GM18517 (cell line): ENCODE measurements at regions not wholly inside any gene's neighbourhood (a gene's known extent, or its start where the extent isn't known, plus 50 kb on each side); places are given as distances from the start of the nearest gene placed in this dataset.

Experiments
- ATAC-seq: cut with Tn5 transposase; IDR thresholded peaks from one replicate; pipeline ENCODE4 v1.9.1; 2021; ENCODE audit warnings: mild to moderate bottlenecking, moderate library complexity; ENCODE audit not compliant: unreplicated experiment

DNA sequence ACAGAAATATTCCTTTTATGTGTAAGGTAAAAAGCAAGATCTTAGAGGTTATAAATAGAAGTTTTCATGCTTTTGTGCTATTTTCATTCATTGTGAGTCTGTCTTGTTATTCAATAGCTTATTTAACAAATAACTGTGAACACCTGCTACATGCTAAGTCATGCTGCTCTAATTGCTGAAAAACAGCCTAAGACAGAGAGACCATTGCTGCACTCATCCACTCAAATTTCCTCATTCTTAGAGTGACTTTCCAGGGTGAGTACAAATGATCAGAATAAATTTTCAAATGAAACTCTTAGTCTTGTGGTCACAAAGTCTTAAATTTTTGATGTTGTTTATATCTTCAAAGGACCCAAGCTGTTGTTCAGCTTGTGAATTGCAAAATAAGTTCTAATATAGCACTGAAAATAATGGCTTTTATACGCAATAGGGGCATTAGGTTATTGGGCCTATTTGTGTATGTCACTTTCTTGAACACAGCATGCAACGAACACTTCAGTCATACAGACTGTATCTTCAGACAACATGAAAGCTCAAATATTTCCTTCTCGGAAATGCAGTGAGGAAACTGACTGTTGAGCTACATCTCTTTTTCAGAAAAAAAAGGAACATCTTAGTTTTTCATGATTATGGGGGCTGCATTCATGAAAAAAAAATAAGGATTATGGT is 247.9 kb upstream of the PCDH15 start:
- no peak for ATAC-seq

DNA sequence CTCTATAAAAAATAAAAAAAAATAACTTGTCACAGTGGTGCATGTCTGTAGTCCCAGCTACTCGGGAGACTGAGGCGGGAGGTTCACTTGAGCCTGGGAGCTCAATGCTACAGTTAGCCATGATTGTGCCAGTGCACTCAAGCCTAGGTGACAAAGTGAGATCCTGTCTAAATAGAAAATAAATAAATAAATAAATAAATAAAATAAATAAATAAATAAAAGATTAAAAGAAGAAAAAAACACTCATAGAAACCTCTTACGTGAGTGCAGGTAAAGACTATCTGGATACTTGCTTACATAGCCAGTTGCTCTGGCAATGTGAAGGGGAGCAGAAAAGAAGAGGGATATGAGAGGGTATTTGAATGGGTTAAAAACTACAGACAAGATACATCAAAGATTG is 242.5 kb upstream of the PCDH15 start:
- no peak for ATAC-seq

DNA sequence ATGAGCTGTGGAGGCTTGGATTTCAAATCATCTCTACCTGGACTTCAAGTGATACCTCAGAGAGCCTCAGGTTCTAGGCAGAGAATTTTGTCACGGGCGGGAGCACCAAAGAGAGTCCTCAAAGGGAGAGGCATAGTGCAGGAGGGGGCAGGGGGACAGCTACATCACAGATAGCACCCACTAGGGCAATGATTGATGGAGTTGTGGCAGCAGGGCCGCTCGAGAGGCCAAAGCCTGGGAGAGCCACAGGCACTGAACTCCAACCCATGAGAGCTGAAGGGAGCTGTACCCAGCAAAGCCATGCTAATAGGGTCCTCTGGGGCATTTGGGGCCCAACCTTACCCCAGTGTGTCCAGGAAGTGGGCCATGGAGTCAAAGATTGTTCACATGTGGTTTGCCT is 232.0 kb upstream of the PCDH15 start:
- ATAC-seq = no peak

DNA sequence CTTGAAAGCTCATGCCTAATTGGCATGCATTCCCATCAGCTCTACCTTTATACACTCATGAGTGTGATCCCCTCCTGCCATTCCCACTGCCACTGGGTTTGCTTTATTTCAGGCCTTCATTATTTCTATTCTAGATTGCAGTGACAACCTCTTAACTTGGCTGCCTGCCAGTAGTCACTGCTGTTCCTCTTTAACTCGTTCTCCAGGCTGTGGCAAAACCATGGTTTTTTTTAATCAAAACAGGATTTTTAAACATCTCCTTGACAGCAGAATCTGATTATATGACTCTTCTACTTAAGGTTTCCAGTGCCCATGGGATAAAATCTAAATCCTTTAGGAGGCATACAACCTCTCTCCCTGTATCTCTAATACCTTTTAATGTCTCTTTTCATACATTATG is 223.7 kb upstream of the PCDH15 start:
- ATAC-seq = no peak

DNA sequence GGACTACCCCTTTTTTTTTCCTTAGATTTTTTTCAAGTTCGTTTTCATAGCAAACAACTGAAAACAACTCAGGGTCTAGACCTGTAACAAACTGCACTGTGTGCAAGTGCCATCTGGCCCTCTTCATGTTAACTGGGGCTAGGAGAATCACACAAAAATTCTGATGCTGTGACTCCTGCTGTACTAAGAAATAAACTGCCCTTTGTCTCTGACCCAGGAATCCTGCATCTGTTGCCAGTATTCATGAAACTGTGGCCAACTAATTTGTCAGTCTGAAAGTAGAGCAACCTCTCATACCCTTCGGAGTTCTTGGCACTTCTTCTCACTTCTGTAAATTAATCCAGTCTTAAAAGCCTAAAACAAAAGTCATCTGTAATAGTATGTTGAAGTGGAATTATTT is 218.4 kb upstream of the PCDH15 start:
- no peak for ATAC-seq

DNA sequence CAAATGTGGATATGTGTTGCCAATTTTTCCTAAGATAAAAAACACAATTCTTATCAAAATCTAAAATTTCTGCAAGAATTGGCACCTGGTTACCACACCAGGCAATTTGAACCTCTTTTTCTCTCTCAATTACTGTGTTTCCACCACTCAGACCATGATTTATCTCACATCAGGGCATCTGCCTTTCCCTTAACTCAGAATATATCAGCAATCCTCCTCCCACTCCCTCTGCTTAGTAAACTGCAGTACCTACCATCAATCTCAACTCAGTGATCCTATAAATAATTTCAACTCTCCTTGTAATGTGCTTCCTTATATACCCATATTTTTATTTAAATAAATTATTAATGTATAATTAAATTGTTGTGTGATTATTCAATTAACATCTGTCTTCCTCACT is 212.3 kb upstream of the PCDH15 start:
- no peak for ATAC-seq

DNA sequence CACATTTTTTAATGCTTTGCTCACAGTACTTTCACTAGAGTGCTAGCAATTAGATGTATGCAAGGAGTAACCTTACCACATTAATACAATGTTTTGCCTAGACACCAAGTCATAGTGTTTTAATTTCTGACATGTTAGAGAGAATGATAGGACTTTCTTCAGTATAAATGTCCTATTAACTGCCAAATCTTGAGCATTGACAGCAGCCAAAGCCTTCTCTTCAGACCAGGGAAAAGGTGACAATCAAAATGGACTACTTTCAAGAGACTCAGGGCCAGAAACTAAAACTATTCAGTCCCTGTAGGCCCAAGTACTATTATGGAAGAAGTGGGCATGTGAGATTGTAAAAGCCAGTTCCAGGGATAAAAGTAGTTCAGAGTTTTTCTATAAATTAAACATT is 201.4 kb upstream of the PCDH15 start:
- no peak for ATAC-seq

DNA sequence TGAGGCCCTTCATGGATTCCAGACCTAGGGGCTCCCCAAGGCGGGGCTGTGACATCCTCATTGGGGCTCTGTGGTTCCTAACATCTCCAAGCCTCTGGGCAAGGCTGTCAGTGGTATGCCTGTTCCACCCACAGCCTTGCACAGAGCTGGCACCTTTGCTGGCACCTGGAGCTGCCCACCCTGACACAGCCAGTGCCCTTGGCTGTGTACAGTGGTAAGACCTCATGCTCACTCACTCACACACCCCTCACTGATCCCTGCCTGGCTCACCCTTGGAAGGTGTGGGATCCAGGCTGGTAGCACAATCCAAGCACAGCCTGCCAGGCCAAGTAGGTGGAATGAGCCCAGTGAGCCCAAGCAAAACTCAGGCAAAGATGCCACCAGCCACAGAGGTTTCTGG is 200.4 kb upstream of the PCDH15 start:
- no peak for ATAC-seq

DNA sequence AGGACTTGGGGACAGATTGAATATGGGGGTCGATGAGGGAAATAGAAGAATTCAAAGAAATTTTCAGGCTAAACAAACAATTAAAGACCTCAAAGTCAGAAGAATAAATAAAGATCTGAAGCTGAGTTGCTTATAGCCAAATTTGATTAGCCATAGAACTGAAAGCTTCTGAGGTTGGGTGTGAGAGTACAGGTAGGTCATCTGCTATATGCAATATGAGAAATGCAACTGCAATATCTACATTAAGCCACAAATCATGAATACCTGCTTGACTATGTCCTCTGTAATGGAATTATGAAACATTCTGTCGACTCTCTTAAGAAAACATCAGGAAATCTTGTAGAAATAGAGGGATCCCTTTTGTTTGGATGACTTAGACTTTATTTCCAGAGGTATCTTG is 192.1 kb upstream of the PCDH15 start:
- no peak for ATAC-seq

DNA sequence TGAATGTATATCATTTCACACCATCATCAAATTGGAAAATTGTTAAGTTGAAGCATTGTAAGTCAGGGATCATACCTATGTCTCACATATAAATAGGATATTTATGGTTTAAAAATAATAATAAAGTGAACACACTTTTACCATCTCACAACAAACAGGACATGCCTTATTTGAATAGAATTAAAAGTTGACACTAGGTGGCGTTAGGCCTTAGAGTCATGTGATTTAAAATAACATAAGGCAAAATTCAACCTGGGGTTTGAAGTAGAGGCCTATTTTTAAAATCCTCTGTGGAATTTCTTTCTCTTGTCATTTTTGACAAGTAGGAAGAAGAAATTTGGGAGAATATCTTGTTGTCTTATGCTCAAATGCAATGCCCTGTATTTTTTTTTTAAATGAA is 184.7 kb upstream of the PCDH15 start:
- ATAC-seq = no peak

DNA sequence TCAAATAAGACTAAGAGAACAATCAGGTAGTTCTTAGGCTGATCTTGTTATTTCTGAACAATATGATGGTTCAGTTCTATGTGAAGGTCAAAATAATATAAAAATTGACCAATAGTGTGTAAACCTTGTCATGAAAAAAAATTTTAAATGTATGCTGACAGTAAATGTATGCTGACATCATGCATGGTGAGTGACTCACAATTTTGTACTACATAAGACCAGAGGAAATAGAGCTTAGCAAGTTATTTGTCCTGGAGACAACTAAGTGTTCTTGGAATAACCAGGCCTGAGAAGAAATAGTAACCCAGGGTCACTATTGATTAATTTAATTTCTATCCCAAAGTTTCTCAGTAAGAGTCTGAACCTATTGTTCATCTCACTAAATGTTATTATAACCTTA is 182.2 kb upstream of the PCDH15 start:
- no peak for ATAC-seq

DNA sequence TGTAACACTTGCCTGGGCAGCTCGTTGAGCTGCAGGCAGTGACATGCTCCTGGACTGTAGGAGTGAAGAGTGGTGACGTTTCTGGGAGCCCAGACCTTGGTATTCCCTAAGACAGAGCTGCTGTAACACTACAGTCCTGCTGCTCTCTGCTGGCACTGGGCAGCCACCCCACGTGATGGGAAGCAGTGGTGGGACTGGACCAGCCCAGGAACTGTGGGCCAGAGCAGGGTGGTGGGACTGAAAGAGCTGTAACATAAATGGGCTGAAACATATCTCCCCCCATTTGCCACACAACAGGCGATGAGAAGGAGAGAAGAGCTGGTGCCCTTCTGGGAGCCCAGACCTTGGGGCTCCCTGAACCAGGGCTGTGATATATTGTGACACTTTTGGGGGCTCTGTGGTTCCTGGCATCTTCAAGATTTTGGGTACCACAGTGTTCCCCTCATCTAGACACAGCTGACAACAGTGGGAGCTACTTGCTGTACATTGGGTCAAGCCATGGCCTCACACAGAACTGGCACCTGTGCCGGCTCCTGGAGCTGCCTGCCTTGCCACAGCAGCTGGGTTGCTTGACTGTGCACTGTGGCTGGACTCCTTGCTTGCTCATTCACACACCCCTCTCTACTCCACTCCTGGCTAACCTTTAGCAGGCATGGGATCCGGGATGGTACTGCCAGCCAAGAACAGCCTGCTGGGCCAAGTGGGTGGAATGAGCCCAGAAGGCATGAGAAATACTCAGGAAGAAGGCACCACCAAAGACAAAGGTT is 161.3 kb upstream of the PCDH15 start:
- ATAC-seq = no peak

DNA sequence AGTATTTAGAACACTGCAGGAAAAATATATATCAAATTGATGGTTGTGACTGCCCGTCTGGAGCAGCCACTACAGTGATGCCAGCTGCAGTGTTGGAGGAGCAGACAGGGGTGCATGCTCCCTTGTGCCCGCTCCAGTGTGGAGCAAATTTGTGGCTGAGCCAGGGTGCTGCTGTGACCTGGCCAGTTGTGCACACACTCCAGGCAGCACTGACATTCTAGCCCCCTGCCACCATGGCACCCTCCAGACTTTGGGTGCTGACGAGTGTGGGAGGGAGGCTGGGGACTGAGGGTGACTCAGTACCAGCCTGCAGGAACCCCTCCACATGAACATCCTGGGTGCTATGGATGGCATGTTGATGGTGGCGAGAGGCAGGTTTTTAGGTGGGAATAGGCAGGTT is 160.0 kb upstream of the PCDH15 start:
- no peak for ATAC-seq

DNA sequence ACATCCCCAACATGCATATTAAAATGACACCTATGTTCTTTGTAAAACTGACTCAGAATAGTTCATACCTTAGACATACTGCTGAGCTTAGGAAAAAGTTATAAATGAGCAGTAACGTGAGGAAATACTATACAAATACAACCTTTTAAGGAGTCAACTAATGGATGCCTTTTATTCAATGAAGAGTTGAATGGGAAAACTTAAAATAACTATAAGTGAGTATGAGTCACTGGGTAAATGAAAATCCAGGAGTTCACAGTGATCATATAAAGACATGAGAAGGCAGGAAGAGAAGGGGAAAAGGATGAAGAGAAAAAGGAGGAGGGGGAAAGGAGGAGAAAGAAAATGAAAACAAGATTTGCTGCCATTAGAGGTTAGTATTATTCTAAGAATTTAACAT is 157.8 kb upstream of the PCDH15 start:
- ATAC-seq = no peak

DNA sequence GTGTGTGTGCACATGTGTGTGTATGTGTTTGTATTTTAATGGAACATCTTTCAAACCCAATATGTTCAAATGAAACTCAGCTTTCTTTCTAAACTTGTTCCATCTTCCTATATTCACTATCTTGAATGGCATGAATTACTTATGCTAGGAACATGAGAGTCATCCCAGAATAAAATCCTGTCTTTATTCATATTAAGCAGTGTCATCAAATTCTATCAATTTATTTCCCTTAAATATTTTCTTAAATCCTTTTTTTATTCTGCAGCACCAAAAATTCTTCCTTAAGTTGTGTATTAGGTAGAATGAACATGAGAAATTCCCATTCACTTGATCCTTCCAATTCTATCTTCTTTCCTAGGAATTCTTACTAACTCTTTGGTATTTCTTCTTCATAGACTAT is 146.6 kb upstream of the PCDH15 start:
- no peak for ATAC-seq

DNA sequence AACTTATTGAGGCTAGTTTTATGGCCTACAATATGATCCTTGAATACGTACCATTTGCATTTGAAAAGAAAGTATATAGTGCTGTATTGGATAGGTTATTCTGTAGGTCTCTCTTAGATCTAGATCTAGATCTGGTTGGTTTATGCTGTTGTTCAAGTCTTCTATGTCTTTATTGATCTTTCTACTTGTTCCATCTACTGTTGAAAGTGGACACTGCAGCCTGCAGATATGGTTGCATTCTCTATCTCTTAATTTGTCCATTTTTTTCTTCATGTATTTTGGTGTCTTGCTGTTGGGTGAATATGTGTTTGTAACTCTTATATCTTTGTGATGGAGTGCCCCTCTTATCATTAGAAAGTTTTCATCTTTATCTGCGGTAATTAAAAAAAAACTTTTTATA is 139.4 kb upstream of the PCDH15 start:
- ATAC-seq = no peak

DNA sequence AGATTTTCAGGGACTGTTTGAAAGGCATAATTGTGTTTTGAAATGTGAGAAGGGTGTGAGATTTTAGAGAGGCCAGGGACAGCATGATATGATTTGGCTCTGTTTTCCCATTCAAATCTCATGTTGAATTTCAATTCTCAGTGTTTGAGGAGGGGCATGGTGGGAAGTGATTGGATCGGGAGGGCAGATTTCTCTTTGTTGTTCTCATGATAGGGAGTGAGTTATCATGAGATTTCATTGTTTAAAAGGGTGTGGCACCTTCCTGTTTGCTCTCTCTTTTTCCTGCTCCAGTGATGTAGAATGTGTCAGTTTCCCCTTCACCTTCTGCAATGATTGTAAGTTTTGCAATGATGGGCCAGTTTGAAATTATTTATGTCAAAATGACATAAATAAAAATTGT is 113.0 kb upstream of the PCDH15 start:
- no peak for ATAC-seq

DNA sequence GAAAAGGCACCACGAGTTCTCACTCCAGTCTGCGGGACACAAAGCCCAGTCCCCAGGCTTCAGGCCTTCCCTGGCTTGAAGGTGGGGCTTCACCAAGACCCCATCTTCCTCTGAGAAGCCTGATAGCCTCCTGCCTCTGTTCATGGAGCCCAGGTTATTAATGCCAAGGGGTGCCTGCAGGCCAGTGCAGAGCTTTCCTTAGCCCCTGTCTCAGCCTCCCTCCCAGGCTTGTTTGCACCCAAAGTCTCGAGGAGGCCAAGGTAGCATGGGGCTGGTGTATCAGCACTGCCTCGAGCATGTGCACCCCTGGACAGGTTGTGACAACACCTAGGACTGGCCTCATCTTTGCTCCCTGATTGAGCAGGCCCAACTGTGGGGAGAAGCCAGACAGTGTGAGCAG is 108.1 kb upstream of the PCDH15 start:
- no peak for ATAC-seq

DNA sequence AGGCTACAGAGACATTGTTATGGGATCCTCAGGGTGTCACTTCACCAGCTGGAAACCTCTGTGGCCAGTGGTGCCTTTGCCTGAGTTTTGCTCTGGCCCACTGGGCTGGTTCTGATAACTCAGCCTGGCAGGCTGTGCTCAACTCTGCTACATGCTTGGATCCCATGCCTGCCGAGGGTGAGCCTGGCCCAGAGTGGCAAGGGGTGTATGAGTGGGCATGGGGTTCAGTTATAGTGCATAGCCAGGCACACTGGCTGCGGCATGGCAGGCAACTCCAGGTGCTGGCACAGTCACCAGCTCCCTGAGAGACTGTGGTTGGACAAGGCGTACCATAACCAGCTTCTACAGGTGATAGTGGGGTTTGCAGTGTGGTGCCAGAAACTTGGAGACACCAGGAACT is 107.0 kb upstream of the PCDH15 start:
- ATAC-seq = no peak

DNA sequence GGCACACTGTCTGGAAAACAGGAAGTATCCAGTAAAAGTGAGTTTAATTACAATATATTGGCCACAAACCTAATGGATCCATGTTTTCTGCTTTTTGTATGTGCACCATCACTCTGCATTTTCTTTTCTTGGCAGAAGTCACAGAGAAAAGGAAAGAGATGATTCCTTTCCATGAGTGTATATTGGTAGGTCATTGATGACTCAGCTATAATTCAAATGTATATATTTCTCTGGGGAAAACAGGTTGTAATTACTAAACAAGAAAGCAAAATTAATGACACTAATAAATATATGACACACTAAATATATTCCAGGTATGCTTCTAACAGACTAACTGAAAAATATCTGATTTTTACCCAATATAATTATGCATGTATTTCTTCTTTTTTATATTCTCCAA is 105.9 kb upstream of the PCDH15 start:
- ATAC-seq = no peak

DNA sequence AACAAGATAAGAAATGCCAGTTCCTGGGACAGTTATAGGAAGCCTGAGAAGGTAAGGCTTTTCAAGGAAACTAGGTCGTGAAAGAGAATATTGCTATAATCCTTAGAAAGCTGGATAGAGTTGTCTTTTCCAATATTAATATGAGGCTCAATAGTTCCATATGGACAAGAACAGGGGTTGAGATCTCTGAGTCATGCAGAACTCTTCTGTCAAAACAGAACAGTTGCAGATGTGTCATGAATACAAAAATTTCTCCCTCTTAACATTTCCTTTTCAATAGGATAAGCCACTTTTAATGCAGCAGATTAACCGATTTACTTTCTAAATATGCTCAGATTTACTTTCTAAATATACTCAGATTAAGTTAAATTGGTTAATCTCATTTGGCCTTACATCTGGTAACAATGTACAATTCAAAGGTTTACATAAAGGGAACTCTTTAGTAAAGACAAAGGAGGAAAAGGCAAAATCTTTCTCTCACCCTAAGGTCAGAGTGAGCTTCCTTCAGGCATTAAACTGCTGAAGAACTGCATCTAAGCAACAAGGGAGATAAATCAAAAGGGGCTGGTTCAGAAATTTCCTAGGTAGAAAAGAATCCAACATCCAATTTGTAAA is 104.7 kb upstream of the PCDH15 start:
- ATAC-seq = no peak

DNA sequence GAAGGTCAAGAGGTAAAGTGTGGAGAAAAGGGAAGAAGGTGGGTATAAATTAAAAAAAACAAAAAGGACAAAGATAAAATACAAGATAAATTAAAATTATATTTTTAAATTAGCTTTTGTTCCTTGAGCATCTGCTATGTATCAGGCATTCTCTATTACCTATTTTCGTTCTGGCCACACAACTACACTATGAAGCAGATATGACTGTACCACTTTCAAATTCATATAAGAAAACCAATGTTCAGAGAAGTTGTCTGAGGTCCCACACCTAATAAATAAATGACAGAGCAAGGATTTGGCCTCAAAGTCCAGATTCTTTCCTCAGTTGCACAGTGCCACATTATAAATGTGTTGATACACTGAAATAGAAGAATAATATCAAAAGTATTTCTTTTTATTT is 103.8 kb upstream of the PCDH15 start:
- no peak for ATAC-seq
